ENCODE measurements at regions not wholly inside any gene's neighbourhood (a gene's known extent, or its start where the extent isn't known, plus 50 kb on each side); places are given as distances from the start of the nearest gene placed in this dataset.

- no peaks in the 10 kb centered on the region for H3K79me2 ChIP-seq (replicated peaks; ENCODE audit: insufficient read depth)
- Mint-ChIP-seq H3K9me3 (no peaks in the 10 kb centered on the region), H3K4me3 (no peak overlapping the region), H3K27me3 (ENCODE audit: insufficient read depth, low read depth, poor library complexity) (no peaks in the 10 kb centered on the region), H3K27ac (no peak overlapping the region), H3K36me3 (ENCODE audit: low read depth) (no peaks in the 10 kb centered on the region), H3K4me1 (no peaks in the 10 kb centered on the region)
- no peak overlapping the region for H3K27ac ChIP-seq (ENCODE audit: low read depth)
- H4K20me1 ChIP-seq (replicated peaks; ENCODE audit: insufficient read depth): no peaks in the 10 kb centered on the region
- H3K27me3 ChIP-seq (ENCODE audit: insufficient read depth): no peaks in the 10 kb centered on the region
- H2AFZ ChIP-seq: no peak overlapping the region
- no peak overlapping the region for H3K4me2 ChIP-seq
- DNase-seq (ENCODE audit: low spot score) (no peak), ATAC-seq (no peak)
- H3K9me2 ChIP-seq (ENCODE audit: insufficient read depth): no peaks in the 10 kb centered on the region
- H3K4me3 ChIP-seq: no peak overlapping the region
- H3K36me3 ChIP-seq (ENCODE audit: insufficient read depth): no peaks in the 10 kb centered on the region
- H3F3A ChIP-seq (replicated peaks; ENCODE audit: low read depth): no peaks in the 10 kb centered on the region
- TF ChIP-seq CTCF (conservative IDR thresholded peaks at IDR 0.05; ENCODE audit: low read depth in 2 of 2) (peak in 1 of 2 experiments; percentile 18; a peak in 1 of 4 replicates), EZH2phosphoT487 (IDR thresholded peaks at IDR 0.05; ENCODE audit: unreplicated experiment) (no peak)
- H3K4me1 ChIP-seq (ENCODE audit: insufficient read depth): peaks cover 7% of the 10 kb centered on the region
These were observed 102.1 kb downstream of the TYW3 start for GRCh38 chr1:74835051-74835450.

GRCh38 chr1:74842726-74843125 lies 109.8 kb downstream of the TYW3 start:
- Histone ChIP-seq H3K9me2 (ENCODE audit: insufficient read depth) (no peaks in the 10 kb centered on the region), H3K4me2 (no peak overlapping the region), H3K36me3 (ENCODE audit: insufficient read depth) (no peaks in the 10 kb centered on the region), H3K27ac (ENCODE audit: low read depth) (no peak overlapping the region), H4K20me1 (replicated peaks; ENCODE audit: insufficient read depth) (no peaks in the 10 kb centered on the region), H3K4me1 (ENCODE audit: insufficient read depth) (no peaks in the 10 kb centered on the region), H3F3A (replicated peaks; ENCODE audit: low read depth) (no peaks in the 10 kb centered on the region), H2AFZ (no peak overlapping the region), H3K79me2 (replicated peaks; ENCODE audit: insufficient read depth) (no peaks in the 10 kb centered on the region), H3K27me3 (ENCODE audit: insufficient read depth) (no peaks in the 10 kb centered on the region), H3K4me3 (no peak overlapping the region)
- Mint-ChIP-seq H3K4me3 (no peak overlapping the region), H3K4me1 (0 out of 3 replicates have a peak, but pooled peaks cover 3% of the 10 kb centered on the region), H3K9me3 (no peaks in the 10 kb centered on the region; the same call in 2 of the 3 replicates), H3K27ac (no peak overlapping the region), H3K27me3 (ENCODE audit: insufficient read depth, low read depth, poor library complexity) (peaks cover 2% of the 10 kb centered on the region), H3K36me3 (ENCODE audit: low read depth) (no peaks in the 10 kb centered on the region)
- ATAC-seq (no peak), DNase-seq (ENCODE audit: low spot score) (no peak)
- TF ChIP-seq EZH2 (IDR thresholded peaks at IDR 0.05; ENCODE audit: low read depth, unreplicated experiment) (no peak), CTCF (conservative IDR thresholded peaks at IDR 0.05; ENCODE audit: low read depth in 2 of 2) (no peak), ZNF462 (CRISPR knock-in tag; IDR thresholded peaks at IDR 0.05) (no peak), JUNB (IDR thresholded peaks at IDR 0.05; ENCODE audit: unreplicated experiment) (no peak), STAT1 (IDR thresholded peaks at IDR 0.05; ENCODE audit: unreplicated experiment) (no peak), ZNF114 (CRISPR knock-in tag; IDR thresholded peaks at IDR 0.05) (no peak), ETS1 (IDR thresholded peaks at IDR 0.05) (no peak), EZH2phosphoT487 (IDR thresholded peaks at IDR 0.05; ENCODE audit: unreplicated experiment) (no peak), CREB1 (CRISPR knock-in tag; IDR thresholded peaks at IDR 0.05; ENCODE audit: low read depth) (no peak), POLR2AphosphoS5 (IDR thresholded peaks at IDR 0.05; ENCODE audit: low read depth) (no peak), NANOG (IDR thresholded peaks at IDR 0.05; ENCODE audit: borderline replicate concordance) (no peak)
